CD4-positive, alpha-beta T cell treated with Interleukin-1 beta for 1 hour (primary cell): ENCODE measurements at regions not wholly inside any gene's neighbourhood (a gene's known extent, or its start where the extent isn't known, plus 50 kb on each side); places are given as distances from the start of the nearest gene placed in this dataset.
"Not testable (repeated sequence)": the region's sequence is repeated elsewhere in the genome, so short reads cannot be mapped to it uniquely, and the experiment has no call there.

Source experiments
- DNase-seq, 2 donors: peaks; one replicate each; pipeline ENCODE4 v3.0.0-alpha.2; 2020 to 2022

DNA sequence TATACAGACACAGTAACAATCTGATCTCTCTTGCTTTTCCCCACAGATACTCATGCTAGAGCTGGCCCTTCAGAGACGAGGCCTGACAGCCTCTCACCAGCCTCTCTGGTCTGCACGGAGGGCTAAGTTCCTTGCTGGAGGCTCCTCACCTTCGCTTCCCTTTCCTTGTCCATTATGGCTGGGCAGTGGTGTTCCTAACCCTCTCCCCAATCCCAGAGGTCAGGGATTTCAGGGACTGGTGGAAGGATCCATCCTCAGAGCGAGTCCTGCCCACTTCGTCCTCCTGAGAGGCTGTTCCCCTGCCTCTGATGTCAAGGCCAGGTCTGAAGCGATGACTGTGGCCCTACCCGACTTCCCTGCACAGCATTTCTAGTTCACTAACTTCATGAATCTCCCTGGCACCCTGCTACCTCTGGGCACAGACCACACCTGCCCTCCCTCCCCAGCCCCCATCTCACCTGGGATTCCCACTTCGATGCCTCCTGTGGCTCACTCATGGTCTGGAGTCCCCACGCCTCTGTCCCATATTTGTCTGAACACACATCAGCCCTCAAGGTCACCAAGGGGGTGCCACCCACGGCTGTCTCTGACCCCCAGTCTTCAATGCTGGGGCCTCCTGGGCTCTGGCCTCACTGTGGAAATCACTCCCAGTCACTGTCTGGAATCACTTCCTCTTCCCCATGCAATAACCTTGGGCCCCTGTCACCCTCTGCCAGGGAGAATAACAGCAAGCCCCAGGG is 124.9 kb upstream of the PRR20G start:
- DNase-seq = no peak

DNA sequence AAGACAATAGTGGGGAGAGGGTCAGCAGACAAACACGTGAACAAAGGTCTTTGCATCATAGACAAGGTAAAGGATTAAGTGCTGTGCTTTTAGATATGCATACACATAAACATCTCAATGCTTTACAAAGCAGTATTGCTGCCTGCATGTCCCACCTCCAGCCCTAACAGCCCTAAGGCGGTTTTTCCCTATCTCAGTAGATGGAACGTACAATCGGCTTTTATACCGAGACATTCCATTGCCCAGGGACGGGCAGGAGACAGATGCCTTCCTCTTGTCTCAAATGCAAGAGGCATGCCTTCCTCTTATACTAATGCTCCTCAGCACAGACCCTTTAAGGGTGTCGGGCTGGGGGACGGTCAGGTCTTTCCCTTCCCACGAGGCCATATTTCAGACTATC is 124.0 kb upstream of the PRR20G start:
- not testable (repeated sequence) for DNase-seq

DNA sequence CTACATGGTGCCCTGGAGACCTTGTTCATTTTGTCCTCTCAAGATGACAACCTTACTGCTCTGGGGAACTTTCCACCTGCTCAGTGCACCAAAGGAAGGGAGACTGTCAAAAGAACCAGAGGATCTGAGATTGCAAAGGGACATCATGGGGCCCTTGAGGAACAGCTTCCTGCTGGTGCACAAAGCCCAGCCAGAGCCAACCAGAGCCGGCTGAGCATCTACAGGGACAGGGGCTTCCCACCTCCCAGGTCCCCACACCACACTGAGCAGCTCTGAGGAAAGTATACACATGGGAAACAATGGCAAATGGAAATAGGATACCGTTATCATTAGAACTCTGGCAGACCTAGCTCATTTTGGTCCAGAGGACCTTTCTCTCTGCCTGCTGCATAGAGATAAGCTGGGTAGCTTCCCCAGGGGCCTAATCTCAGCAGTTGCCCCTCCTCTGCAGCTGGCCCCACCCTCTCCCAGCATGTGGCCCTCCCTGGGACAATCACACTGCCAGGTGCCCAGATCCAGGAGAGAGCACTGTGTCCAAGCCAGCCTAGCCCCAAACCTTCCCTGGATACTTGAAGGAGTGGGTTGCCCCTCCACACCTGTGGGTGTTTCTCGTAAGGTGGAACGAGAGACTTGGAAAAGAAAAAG is 123.4 kb upstream of the PRR20G start:
- no peak for DNase-seq

DNA sequence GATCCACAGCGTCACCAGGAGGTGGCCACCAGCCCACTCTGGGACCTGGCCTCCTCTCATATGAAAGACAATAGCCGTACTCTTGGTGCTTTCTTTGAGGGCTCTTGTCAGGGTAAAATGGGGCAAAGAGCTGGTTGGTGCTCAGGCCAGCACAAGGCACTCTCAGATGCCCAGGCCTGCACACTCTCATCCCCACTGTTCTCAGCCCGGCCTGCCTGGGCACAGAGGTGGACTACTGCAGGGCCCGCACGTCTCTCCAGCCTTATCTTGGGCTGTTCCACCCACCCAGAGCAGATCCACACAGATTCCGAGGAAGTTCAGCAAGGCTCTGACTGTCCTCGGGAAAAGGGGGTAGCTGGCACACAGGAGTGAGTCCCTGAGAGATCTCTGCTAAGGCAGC is 122.8 kb upstream of the PRR20G start:
- no peak for DNase-seq

DNA sequence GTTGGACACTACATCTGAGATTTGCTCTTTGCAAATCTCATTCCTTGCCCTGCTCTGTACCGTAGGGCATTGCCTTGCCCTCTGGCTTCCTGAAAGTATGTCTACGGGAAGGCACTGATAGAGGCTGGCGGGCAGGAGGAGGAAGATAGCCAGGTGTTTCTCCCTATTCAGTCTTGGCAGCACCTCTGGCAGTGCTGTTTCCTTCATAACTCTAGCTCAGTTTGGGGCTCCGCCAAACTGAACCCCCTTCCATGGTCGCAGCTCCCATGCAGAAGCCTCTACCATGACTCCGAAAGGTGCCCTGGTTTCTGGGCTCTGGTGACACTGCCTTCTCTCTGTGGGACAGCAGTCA is 122.3 kb upstream of the PRR20G start:
- DNase-seq = no peak

DNA sequence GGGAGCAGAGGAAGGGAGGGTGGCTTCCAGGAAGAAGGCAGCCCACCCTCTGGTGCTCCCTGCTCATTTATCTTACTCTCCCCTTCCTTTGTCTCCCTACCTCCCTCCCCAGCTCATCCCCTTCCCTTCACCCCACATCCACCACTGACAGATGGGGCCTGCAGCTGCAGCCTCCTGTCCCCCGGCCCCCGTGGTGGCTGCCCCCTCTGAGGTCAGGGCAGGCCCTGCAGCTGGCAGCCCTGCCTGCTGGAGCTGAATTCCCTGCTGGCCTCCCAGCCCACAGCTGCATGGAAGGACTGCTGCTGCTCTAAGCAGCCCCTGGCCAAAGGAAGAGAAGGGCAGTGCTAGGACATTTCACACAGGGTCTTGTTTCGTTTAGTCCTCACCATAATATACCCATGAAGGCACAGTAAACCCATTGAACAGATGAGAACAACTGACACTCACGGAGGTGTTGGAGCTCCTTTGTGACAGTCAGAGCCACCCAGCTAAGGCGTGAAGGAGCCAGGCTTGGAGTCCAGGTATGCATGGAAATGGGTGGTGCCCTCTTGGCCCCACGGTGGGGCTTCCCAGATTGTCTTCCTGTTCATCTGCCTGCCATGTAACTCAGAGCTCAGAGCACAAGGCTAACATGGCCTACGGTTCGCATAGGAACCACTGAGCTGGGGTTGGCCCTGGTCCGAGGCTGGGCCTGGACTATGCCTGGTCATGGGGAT is 121.7 kb upstream of the PRR20G start:
- no peak for DNase-seq

DNA sequence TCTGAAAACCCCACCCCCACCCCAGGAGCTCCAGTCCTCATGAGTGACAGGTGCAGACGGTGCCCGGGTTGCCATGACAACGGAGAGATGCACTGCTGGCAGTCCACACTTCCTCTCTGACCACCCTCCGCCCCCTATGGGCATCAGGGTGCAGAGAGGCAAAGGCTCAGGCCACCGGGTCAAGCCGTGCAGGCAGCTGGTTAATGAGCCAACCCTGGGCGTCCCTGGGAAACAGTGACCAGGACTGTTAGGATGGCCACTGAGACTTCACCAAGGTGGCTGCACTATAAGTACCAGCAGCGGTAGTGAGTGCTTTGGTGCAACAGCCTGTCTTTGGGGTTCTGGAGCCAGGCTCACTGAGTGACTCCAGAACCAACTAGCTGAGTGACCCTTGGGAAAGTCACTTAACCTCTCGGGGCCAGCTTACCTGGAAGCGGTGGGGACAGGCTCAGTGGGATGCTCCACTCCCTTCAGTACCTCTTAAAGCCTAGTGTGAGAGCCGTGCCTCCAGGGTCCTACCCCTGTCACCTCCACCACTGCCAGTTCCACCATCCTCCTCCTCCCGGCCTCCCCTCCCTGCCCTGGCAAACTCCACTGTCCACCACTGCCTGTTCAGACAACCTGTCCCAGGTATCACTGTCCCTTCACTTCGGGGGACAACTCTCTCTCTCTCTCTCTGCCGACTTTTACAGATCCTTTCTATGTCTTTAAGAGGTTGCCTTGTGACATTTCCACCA is 121.0 kb upstream of the PRR20G start:
- no peak for DNase-seq

DNA sequence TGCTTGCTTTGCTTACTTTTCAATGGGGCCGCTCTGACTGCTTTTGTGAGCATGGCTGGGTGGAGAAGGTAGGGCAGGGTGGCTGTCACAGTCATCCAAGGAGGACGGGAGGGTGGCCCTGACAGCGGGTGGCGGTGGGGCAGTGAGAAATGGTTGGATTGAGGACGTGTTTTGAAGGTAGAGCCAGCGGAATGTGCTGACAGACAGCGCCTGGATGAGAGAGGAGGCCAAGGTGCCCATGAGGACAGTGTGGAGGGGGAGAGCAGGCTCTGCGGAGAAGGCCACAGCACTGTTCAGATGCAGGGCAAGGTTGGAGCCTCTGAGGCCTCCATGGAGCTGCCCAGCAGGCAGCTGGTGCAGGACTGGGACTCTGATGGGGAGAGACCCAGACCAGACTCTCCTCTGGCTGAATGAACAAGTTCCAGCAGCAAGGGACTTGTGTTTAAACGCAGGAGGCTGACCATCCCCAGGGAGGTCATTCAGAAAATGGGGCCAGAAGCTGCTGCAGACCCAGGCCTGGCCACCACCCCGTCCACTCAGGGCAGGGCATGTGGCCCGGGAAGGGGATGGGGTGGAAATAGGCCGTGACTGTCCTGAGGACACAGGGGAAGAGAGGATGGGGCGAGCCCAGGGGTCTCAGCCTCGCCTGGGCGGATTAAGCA is 120.3 kb upstream of the PRR20G start:
- DNase-seq = no peak

DNA sequence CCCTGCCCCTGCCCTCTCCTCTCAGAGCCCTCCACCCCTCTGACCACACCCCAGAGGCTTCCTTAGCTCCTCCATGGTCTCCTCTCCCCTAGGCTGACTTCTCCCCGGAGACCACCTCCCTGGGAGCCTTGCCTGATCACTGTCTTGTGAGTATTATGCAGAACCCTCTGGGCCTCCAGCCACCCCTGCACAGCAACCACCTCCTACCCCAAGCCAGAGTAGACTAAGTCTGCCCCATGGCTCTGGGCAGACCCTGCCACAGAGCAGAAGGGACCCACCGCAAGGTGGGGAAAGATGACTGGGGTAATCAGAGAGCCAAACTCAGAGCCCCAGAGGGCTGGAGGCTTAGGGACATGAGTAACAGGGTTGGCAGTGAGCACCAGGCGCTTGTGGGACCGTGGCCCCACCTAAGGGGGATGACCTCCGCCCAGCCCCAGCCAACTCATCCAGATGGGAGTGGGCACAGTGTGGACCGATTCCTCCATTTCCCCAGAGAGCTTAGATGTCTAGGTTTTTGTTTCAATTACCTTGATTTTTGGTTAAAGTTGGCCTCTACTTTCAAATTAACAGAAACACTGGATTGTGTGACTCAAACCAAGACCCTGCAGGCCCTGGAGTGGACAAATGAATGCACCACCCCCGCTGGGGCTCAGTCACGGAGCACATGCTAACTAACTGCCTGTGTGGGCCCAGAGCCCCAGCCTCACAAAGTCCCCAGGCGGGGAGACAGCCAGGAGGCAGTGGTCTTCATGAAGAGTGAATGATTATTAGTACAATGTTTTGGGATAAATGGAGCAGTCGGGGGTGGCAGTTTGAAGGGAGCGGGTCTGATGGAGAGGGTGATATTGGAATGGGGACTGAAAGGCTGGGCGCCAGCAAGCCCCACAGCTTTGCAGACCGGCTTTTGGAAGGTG is 119.4 kb upstream of the PRR20G start:
- DNase-seq = no peak

DNA sequence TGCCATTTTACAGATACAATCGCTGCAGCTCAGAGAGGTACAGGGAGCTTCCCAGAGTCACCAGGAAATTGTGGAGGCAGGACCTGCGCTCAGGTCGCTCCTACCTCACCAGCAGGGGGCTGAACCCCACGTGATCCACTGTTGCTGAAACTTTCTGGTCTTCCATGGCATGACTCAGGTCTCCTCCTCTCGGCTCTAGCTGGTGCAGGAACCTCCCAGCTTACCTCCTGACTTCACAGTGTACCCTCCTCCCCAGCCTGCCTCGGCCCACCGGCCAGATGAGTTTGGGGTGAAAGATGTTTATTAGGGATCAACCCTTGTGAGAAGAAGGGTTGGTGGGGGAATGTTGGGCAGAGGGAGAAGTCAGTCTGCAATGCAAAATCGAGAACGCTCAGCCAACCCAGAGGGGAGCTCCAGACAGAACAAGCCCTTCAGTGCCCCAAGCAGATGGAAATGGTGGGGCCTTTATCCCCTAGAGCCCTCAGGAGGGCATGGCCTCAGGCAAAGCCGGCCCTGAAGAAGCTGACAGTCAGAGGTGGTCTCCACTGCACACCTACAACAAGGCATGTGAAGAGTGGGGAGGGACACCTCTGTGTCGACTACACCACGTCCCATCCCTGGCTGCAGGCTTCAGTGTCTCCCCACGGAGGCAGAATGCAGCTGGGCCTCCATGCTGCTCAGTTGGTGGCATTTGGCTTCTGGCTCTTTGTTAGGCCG is 118.6 kb upstream of the PRR20G start:
- DNase-seq = no peak

DNA sequence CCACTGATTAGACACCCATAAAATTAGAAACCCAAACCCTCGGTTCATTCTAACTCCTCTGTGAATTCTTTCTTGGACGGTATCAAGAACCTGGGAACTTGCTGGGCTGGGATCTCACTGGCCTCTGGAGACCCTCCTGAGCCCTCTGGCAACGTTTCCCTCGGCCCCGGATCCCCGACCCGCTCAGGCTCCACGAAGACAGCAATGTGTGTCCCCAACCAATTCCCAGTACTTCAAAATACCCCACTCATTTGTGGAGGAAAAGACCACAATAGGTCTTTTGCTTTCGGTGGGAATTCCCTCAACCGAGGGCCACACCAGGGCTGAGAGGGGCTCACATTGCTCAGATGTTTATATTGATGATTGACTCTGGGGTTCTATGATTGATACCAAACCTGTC is 117.9 kb upstream of the PRR20G start:
- DNase-seq = no peak

DNA sequence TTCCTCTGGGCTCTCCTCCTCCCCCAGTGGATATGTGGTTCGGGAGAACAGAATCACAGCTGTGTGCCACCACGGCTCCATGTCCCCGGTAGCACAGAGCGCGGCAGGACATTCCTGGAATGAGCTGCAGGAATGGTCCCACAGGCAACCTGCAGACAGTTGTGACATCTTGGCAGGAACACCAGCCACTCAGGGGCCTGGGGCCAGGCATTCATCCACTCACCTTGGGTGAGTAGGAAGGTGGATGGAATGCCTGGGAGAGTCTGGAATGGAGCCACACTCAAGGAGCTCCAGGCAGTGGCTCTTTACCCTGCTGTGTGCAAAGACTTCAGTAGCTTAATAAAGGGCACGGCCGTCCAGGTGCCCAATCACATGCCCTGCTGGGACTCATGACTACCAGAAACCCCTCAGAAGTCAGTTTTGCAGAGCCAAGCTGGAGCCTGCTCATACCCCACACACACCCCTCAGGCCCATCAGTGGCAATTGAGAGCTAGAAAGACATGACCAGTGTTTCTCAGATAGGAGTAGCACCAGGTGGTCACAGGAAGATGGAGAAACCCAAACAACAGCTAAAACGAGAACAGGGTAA is 117.3 kb upstream of the PRR20G start:
- no peak for DNase-seq

DNA sequence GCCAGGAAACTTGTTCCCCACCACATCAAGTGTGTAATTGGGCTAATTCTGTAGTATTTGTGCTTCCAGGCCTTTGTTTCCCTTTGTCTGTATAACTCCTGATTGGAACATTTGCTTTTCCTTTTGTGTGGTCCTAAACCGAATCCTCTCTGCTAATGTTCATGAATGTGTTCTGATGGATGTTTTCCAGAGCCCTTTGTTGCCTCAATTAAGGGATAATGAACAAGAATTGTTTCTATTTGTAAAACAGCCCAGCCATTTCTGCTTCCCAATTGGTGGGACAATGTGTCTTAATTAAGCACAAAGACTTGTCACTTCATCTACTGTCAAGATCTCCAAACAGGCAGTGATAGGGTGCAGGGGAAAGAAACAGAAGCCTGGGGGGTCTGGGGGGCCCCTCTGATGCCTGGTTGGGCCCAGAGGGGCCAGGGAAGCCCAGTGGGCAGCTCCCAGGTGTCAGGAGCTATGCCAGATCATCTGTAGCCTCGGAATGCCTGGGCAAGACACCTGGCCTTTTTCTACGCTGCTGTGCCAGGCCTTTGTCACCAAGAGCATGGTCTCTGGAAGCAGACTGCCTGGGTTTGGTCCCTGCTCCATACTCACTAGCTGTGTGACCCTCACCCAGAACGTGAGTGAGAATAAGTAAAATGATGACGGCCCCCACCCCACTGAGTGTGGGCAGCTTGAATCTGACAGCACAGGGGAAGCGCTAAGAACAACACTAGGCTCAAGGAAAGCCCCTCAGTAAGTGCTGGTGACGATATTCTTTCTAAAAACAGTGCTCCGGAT is 116.6 kb upstream of the PRR20G start:
- no peak for DNase-seq

DNA sequence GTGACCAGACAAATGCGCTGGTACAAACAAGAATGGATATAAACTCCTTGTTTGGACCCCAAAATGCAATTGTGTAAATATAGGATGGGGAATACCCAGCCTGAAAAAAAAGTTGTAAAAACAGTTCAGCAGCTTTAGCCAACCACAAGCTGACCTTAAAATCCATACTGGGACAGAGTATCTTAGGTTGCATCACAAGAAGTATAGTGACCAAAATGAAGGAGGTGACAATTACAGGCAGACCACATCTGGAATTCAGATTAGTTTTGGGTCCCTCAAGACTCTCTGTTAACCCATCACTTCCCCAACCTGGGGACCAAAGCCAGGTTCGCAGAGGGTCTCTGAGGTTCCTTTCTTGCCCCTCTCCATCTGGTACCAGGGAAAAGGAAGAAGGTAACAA is 115.9 kb upstream of the PRR20G start:
- DNase-seq = no peak

DNA sequence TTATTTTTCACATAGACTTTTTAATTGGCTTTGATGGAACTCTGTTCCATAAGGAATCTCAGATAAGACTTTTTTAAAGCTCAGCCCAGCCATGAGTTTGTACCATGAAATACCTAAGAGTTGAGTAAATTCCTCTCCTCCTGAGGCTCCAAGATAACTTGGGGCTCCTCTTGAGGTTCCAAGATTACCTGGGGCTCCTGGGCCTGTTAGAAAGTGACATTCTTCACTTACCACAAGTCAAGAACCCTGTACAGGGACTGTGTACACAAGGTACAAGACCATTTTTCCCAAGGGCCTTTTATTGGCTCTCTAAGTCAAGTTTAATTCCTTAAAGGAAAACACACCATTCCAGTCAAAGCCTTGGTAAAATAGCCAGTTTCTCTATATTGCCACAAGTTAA is 111.3 kb upstream of the PRR20G start:
- no peak for DNase-seq

DNA sequence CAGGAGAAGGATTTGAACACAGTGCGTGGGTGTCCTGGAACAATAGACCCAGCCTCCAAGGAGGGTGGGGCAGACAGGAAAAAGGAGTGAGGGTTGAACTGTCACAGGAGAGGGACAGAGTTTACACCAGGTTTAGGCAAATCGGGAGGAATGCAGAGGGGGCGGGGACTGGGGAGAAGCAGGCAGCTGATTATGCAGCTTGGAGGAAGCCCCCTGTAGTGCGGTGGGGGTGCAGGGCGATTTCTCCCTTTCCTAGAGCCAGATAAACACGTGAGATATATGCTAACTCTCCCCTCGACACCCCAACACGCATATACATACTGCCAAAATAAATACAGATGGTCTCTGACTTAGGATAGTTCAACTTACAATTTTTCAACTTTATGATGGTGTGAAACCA is 108.6 kb upstream of the PRR20G start:
- no peak for DNase-seq

DNA sequence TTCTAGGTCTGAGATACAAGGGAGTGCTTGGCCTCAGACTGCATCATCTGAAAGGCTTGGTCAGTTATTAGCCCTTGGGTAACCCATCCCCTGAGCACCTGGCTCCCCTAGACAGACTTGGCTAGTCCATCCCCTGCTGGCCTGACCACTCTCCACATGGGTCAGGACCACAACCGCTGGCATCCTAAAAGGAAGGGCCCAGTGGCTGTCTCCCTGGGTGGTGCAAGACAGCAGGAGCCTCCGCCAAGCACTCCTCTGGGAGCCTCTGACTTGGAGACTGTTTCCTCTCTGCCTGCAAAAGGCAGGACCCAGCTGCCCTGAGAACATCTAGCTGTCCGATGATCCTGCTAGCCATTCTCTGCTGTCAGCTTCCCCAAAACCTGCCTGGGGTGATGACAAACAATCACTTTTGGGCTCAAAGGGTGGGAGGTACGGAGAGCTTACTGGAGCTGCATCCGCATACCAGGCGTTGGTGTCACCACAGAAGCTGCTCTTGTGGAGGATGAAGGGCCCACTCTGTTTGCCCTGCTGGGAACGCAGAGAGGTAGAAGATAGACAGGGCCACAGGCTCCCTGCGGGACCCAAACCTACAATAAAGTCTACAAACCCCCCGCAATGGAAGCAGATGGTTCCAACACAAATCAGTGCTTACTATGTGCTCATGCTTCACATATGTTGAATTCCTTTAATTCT is 108.0 kb upstream of the PRR20G start:
- DNase-seq = no peak

DNA sequence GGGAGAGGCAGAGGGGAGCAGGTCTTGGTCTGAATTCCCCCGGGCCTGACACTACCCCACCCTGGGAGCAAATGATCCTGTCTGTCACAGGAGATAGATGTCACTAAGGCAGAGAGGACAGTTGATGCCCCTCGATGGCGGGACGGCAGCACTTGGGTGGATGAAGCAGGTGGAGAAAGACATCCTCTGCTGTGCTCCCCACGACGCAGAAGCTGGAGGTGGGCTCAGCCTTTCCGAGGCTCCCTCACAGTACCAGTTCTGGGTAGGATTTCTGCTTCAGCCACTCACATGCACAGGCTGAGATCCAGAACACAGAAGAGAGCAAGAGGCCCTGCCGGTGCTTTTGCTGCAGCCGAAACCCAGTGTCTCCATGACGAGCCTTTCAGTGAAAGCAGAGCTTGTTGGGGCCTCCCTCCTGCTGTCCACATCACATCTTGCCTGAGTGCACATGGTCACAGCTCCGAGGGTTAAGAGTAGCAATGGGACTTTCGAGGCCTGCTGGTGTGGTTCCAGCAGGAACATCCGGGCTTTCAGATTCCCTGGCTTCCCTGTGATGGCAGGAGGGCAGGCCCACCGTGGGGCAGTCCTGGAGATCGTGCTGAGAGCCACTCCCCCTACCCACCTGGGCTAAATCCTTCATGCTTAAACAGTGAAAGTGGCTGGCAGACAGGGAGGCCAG is 107.3 kb upstream of the PRR20G start:
- no peak for DNase-seq

DNA sequence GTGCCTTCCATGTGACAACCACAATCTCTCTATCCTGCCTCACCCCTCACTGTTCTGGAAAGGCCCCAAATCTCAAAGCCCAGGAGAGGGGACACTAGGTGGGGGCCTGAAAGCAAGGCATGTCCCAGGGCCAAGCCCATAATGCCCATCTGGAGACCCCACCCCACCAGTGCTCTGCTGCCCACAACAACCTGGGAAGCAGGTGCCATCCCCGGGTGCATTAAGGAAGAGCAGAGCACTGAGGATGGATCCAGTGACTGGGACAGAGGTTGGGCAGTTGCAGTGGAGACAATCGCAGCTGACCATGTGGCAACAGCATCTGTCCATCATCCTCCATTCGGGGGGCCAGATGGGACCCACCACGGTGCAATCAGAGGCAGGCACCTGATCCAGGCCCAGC is 106.2 kb upstream of the PRR20G start:
- no peak for DNase-seq
